AG09319 (cell line): ENCODE measurements at regions not wholly inside any gene's neighbourhood (a gene's known extent, or its start where the extent isn't known, plus 50 kb on each side); places are given as distances from the start of the nearest gene placed in this dataset.

Experiments used
- DNase-seq: peaks from one replicate; pipeline ENCODE4 v3.0.0-alpha.2; 2010; ENCODE audit warnings: low read depth; ENCODE audit errors: extremely low read depth
- TF ChIP-seq, protein P1 (sequence below): IDR thresholded peaks from 2 replicates; pipeline ENCODE4 v1.5.1; 2011; ENCODE audit warnings: low read depth, mild to moderate bottlenecking, inconsistent platforms, low read length, moderate library complexity

DNA sequence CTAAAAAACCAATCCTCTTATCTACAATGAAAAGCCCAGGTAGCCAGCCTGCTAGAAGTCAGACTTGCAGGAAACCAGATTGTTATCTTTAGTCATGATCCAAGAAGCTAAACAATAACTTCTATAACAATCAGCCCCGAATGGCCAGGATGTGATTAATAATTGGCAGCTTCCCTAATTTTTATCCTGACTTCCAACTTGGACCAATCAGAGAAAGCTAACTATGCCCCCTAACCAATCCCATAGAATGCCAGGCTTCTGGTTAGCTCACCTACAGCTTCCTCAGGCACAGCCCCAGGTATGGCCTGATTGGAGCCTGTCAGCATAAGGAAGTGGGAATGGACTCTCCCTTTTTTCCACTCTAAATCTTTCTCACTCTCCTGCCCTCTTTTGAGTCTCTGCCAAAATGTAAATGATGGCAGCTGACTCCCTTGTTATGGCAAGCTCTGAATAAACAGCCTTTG is 394.9 kb downstream of the DLEU7 start:
- DNase-seq = no peak
- TF ChIP-seq, protein P1, sequence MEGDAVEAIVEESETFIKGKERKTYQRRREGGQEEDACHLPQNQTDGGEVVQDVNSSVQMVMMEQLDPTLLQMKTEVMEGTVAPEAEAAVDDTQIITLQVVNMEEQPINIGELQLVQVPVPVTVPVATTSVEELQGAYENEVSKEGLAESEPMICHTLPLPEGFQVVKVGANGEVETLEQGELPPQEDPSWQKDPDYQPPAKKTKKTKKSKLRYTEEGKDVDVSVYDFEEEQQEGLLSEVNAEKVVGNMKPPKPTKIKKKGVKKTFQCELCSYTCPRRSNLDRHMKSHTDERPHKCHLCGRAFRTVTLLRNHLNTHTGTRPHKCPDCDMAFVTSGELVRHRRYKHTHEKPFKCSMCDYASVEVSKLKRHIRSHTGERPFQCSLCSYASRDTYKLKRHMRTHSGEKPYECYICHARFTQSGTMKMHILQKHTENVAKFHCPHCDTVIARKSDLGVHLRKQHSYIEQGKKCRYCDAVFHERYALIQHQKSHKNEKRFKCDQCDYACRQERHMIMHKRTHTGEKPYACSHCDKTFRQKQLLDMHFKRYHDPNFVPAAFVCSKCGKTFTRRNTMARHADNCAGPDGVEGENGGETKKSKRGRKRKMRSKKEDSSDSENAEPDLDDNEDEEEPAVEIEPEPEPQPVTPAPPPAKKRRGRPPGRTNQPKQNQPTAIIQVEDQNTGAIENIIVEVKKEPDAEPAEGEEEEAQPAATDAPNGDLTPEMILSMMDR = no peak

DNA sequence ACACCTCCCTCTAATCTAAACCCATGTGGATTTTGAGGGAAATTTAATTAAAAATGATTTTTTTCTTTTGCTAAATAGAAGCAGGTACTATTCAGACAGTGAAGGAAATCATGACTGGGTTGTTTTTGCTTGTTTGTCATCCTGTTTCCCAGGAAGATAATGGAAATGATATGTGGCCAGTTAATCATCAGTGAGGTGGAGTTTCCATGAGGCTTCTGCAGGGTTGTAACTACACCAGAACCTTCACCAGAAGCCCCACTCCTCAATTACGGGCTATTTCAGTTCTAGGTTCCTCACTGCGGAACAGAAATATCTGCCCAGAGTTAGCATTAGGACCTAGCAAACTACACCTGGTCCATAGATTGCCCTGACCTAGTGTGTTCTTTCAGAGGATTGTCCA is 394.0 kb downstream of the DLEU7 start:
- DNase-seq = no peak
- TF ChIP-seq, protein P1 = no peak

GRCh38 chr13:50450279-50450678 is 393.2 kb downstream of the DLEU7 start:
- TF ChIP-seq, protein P1 = no peak
- DNase-seq = no peak

DNA sequence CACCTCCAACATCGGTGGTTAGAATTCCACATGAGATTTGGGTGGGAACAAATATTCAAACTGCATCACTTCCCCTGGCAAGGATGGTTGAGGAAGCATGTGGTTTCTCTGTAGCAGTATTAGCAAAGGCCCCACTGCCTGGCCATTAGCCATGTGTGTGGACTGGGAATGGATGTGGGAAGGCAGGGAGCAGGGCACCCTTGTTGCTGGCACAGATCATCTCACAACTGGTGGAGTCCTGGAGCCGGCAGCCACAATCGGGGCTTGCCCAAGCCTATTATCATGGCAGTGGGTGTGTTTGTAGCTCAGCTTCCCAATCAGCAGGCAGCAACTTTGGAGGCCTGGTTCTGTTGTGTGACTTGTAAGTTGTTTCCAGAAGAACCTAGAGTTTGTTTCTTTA is 391.9 kb downstream of the DLEU7 start:
- TF ChIP-seq, protein P1 = no peak
- no peak for DNase-seq

DNA sequence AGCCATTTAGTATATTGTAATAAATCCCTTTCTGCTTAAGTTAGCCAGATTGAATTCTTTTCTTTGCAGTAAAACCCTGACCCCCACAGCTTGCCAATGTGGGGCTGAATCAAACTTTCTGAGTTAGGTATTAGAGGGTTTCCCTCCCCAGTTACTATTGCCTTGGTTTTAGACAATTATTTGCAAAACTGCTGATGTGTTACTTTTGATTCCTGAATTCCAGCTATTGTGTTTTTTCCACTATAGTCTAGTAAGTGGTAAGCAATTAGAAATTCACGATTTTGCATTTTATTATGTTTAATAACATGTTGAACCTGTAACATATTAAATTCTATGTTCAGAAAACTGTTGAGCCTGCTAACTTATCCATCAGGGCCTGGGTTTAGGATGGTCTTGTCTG is 391.5 kb downstream of the DLEU7 start:
- no peak for DNase-seq
- TF ChIP-seq, protein P1 = no peak

GRCh38 chr13:50452756-50453155 is 390.7 kb downstream of the DLEU7 start:
- TF ChIP-seq, protein P1 = no peak
- no peak for DNase-seq

GRCh38 chr13:50453188-50453587 is 390.3 kb downstream of the DLEU7 start:
- TF ChIP-seq, protein P1 = no peak
- no peak for DNase-seq
